Loucy (cell line): ENCODE measurements at regions not wholly inside any gene's neighbourhood (a gene's known extent, or its start where the extent isn't known, plus 50 kb on each side); places are given as distances from the start of the nearest gene placed in this dataset.

Source experiments
- CTCF ChIP-seq: fragments of 200-600 bp; sonication (generic); conservative IDR thresholded peaks from 2 replicates; pipeline ENCODE4 v1.5.1; 2014; ENCODE audit warnings: mild to moderate bottlenecking, antibody characterized with exemption, low read length
- EZH2phosphoT487 ChIP-seq: fragments of 200-600 bp; IDR thresholded peaks from 2 replicates; pipeline ENCODE4 v1.6.1; 2018; ENCODE audit warnings: antibody characterized with exemption, mild to moderate bottlenecking, moderate library complexity, borderline replicate concordance

- TF ChIP-seq CTCF = no peak
- TF ChIP-seq EZH2phosphoT487 = no peak
Measured at GRCh38 chr4:170656506-170656905, 566.8 kb upstream of the AADAT start.
